Left hindlimb (tissue), 1 donor: ENCODE measurements at regions not wholly inside any gene's neighbourhood (a gene's known extent, or its start where the extent isn't known, plus 50 kb on each side); places are given as distances from the start of the nearest gene placed in this dataset.
"Not testable (repeated sequence)": the region's sequence is repeated elsewhere in the genome, so short reads cannot be mapped to it uniquely, and the experiment has no call there.

Experiments
- DNase-seq: peaks from one replicate; pipeline ENCODE4 v3.0.0-alpha.2; 2018

GRCh38 chr4:124455671-124456070 lies 256.9 kb downstream of the ANKRD50 start:
- DNase-seq: no peak

- DNase-seq: no peak
Measured at GRCh38 chr4:124459196-124459940, 253.2 kb downstream of the ANKRD50 start.

GRCh38 chr4:124459941-124460310 lies 252.6 kb downstream of the ANKRD50 start:
- no peak for DNase-seq

GRCh38 chr4:124461592-124461991 lies 250.9 kb downstream of the ANKRD50 start:
- not testable (repeated sequence) for DNase-seq

GRCh38 chr4:124462954-124463828 lies 249.3 kb downstream of the ANKRD50 start:
- DNase-seq: no peak

- no peak for DNase-seq
Measured at GRCh38 chr4:124464836-124465235, 247.7 kb downstream of the ANKRD50 start.

- no peak for DNase-seq
Measured at GRCh38 chr4:124468360-124468759, 244.2 kb downstream of the ANKRD50 start.

- DNase-seq: no peak
Measured at GRCh38 chr4:124469981-124470380, 242.6 kb downstream of the ANKRD50 start.

GRCh38 chr4:124478470-124478869 lies 234.1 kb downstream of the ANKRD50 start:
- no peak for DNase-seq

GRCh38 chr4:124480061-124480460 lies 232.5 kb downstream of the ANKRD50 start:
- no peak for DNase-seq

GRCh38 chr4:124481123-124481522 lies 231.4 kb downstream of the ANKRD50 start:
- no peak for DNase-seq

- DNase-seq: peak; percentile 44
Measured at GRCh38 chr4:124483048-124483906, 229.3 kb downstream of the ANKRD50 start.

- DNase-seq: no peak
Measured at GRCh38 chr4:124484008-124484407, 228.5 kb downstream of the ANKRD50 start.

GRCh38 chr4:124484940-124485339 lies 227.6 kb downstream of the ANKRD50 start:
- no peak for DNase-seq

- no peak for DNase-seq
Measured at GRCh38 chr4:124486423-124486822, 226.1 kb downstream of the ANKRD50 start.

- DNase-seq: no peak
Measured at GRCh38 chr4:124487651-124488050, 224.9 kb downstream of the ANKRD50 start.

- DNase-seq: peak; percentile 55
Measured at GRCh38 chr4:124491361-124492145, 221.0 kb downstream of the ANKRD50 start.

- DNase-seq: no peak
Measured at GRCh38 chr4:124499261-124499660, 213.3 kb downstream of the ANKRD50 start.

GRCh38 chr4:124501576-124501975 lies 211.0 kb downstream of the ANKRD50 start:
- DNase-seq: no peak

- DNase-seq: no peak
Measured at GRCh38 chr4:124504431-124504830, 208.1 kb downstream of the ANKRD50 start.

- no peak for DNase-seq
Measured at GRCh38 chr4:124505211-124505610, 207.3 kb downstream of the ANKRD50 start.

- DNase-seq: no peak
Measured at GRCh38 chr4:124509151-124509550, 203.4 kb downstream of the ANKRD50 start.
